ENCODE measurements at regions not wholly inside any gene's neighbourhood (a gene's known extent, or its start where the extent isn't known, plus 50 kb on each side); places are given as distances from the start of the nearest gene placed in this dataset.

- TF ChIP-seq GATA2 (IDR thresholded peaks at IDR 0.05; ENCODE audit: low read depth, low read length) = no peak
- no peak for TF ChIP-seq GATA3 (IDR thresholded peaks at IDR 0.05; ENCODE audit: low read depth, low read length)
These were observed 117.5 kb downstream of the FOXD2 start for GRCh38 chr1:47555306-47555705.

Measured in SH-SY5Y (cell line).